Activated T-cell treated with anti-CD3 and anti-CD28 coated beads for 48 hours (primary cell): ENCODE measurements at regions not wholly inside any gene's neighbourhood (a gene's known extent, or its start where the extent isn't known, plus 50 kb on each side); places are given as distances from the start of the nearest gene placed in this dataset.
"Not testable (repeated sequence)": the region's sequence is repeated elsewhere in the genome, so short reads cannot be mapped to it uniquely, and the experiment has no call there.

ENCODE experiments used
- DNase-seq: peaks from one replicate; pipeline ENCODE4 v3.0.0-alpha.2; 2020; ENCODE audit warnings: low read depth

DNA sequence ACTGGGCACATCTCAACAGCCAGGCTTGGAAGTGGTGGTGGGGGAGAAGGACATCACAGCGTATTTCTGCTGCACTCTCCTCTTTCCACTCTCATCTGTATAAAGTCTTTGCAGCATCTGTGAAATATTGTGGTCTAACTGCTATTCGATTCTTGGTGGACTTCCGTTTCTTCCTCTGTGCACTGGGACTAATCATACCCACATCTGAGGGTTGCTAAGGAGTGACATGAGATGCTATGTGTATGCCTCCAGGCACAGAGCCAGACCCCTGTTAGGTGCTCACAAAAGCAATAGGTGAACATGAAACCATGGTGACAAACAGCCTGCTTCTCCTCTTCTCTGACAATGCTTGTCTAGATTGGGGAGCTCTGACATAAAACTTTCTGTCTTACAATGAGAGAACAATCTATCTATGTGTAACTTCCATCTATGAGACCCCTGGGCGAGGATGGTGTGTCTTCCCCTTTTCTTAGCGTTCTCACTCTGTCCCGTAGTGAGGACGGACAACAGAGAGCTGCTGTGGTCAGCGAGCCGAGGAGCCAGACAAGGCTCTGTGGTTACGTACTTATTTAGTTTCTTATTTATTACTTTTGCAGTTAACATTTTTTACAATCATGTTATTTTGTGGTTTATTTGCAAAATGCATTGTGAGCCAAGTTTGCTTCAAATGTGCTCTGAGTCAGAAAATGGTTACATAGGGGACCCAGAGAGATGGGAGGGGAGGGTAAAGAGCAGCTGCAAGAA, 196.7 kb upstream of the TPRG1 start:
- no peak for DNase-seq

- DNase-seq: no peak
These were observed 196.0 kb upstream of the TPRG1 start for GRCh38 chr3:188975600-188976314.

DNA sequence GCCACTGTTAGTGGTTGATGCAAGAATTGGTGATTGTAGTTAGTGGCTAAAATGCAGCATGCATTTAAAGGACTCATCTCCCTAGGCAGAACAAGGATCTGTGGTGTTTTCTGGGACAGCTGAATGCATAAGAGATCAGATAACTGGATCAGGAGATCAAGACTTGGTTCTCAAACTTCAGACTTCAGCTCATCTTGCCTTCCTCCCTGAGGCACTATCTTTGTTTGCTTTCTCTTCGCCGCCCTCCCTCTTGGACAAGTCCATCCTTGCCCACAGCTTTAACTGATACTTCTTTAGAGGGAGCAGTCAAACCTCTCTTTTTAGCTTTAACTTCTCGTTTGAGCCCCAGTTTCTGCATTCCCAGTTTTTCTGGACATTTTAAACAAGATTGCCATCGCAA, 195.4 kb upstream of the TPRG1 start:
- DNase-seq: no peak

GRCh38 chr3:188978421-188979171, 193.2 kb upstream of the TPRG1 start:
- DNase-seq: no peak

GRCh38 chr3:188979248-188979647, 192.5 kb upstream of the TPRG1 start:
- DNase-seq: no peak

DNA sequence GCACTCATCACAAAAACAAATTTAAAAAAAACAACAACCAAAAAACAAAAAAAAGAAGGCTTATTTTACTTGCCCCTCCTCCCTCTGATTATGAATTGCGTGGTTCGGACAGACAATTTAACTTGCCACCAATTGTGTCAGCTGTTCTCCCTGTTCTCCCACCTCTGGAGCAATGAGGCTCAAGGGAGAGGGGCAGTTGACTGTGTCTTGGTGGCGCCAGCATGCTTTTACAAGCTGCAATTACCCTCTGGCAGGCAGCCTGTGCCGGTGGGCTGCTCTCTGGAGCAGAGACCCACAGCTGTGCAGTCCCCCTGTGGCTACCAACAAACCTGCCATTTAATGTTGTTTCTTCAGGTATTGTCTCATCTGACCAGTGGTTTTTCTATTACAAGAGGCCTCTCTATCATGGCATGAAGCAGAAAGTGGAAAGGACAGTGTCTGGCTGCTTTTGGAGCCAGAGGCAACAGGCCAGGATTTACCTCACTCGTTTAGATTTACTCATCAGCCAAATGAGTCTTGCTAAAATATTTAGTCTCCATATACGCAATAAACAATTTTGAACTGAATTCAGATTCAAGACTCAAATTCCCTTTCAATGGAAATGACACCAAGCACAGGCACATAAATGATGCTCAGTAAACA, 192.0 kb upstream of the TPRG1 start:
- no peak for DNase-seq

DNA sequence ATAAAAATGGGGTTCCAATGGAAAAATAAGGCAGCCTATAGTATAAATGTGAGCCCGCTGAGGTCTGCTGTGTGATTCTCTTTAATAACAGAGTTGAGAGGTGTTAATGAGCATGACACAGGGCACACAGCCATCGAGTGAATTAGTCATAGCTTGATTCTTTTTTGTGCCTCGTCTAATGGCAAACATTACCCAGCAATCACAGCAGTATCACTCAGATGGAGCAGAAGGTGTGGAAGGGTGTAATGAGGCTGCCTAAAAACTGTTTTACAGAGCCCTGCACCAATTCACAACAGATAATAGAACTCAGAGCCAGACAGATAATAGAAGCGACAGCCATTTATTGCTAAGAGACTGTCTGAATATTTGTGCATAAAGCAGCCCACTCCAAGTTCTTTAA, 178.6 kb upstream of the TPRG1 start:
- no peak for DNase-seq

DNA sequence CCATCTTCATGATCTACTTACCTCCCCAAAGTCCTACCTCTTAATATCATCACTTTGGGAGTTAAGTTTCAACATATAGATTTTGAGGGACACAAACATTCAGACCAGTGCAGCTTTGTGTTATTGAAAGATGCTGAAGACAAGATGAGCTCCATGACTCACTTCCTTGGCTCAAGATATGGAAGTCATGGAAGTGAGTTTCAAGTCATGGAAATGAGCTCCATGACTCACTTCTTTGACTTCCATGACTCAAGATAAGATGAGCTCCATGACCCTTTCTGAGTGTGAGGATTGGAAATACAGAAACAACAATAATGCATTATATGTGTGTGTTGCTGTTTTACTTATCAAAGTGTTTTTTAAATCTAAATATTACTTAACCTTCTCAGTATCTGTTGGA, 170.2 kb upstream of the TPRG1 start:
- no peak for DNase-seq

DNA sequence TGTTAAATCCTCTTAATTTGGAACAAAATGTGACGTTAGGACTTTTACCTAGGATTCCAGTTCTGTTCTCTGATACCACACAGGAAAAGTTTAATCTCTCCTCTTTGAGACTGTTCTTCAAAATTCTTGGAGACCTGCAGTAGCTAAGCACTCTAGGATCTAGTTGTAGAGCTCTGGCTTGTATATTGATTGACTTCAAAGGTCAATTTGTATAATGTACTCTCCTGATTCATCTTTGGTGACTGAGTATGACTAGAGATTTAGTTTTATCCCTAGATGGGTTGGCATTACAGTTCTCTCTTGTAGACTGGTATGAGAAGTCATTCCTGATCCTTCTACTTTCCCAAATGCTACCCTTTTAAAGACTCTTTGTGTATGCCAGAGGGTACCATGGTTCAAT, 168.4 kb upstream of the TPRG1 start:
- no peak for DNase-seq

GRCh38 chr3:189013224-189013888, 158.4 kb upstream of the TPRG1 start:
- no peak for DNase-seq

GRCh38 chr3:189014526-189014925, 157.2 kb upstream of the TPRG1 start:
- DNase-seq: no peak

DNA sequence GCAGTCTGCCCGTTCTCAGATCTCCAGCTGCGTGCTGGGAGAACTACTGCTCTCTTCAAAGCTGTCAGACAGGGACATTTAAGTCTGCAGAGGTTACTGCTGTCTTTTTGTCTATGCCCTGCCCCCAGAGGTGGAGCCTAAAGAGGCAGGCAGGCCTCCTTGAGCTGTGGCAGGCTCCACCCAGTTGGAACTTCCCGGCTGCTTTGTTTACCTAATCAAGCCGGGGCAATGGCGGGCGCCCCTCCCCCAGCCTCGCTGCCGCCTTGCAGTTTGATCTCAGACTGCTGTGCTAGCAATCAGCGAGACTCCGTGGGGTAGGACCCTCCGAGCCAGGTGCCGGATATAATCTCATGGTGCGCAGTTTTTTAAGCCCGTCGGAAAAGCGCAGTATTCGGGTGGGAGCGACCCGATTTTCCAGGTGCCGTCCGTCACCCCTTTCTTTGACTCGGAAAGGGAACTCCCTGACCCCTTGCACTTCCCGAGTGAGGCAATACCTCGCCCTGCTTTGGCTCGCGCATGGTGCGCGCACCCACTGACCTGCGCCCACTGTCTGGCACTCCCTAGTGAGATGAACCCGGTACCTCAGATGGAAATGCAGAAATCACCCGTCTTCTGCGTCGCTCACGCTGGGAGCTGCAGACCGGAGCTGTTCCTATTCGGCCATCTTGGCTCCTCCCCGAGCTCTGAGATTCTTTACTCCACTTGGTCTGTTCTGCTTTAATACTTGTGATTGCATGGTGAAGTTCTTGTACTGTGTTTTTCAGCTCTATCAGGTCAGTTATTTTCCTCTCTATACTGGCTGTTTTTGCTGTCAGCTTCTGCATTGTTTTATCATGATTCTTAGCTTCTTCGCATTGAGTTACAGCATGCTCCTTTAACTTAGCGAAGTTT, 148.9 kb upstream of the TPRG1 start:
- not testable (repeated sequence) for DNase-seq

- no peak for DNase-seq
These were observed 145.9 kb upstream of the TPRG1 start for GRCh38 chr3:189025866-189026265.

- no peak for DNase-seq
These were observed 144.1 kb upstream of the TPRG1 start for GRCh38 chr3:189027626-189028155.

GRCh38 chr3:189038773-189039745, 132.7 kb upstream of the TPRG1 start:
- no peak for DNase-seq

DNA sequence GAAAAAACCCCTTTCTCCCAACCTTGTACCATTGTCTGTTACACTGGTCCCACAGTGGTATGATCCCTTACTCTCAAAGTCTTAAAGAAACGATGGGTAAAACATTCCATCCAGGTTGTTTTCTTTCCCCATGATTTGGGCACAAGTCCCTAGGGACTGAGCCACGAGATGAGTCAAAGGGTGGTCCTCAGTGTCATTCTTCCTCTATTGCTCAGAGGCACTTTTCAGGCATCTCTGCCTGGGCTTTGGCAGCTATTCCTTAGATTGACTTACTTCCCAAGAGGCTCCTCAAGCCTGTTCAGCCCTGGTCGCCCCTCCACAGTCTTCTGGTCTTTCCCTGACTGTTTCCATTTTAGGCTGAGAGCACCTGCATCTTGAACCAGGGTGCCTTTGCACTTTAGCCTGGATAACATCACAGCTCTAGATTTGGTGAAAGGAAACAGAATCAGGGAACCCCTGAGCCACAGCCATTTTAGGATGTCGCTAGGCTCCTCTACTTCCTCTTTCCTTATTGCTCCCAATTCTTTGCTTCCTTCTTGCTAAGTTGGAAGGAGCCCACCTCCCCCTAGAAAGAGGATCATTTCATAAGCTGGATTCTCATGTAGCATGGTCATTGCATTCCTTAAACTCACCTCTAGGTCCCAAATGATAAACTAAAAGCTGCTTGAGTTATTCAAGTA, 131.0 kb upstream of the TPRG1 start:
- no peak for DNase-seq

- peak; percentile 60 for DNase-seq
These were observed 130.2 kb upstream of the TPRG1 start for GRCh38 chr3:189041482-189042090.

DNA sequence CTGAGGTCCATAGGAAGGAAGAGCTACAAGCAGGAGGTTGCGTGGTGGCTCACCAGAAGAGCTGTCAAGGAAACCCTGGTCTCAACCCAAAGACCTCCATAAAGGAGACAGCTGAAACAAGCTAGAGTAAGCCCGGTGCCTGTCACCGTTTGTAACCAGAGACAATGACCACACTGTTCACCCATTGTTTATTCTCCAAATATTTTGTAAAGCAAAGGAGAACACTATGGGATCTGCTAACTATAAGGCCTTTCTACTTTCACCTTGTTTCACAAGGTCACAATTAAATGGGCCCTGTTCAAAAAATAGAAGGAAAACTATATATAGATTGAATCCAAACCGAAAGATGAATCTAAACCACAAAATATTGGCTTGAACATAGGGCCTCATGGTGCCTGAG, 128.9 kb upstream of the TPRG1 start:
- no peak for DNase-seq
